ENCODE measurements at regions not wholly inside any gene's neighbourhood (a gene's known extent, or its start where the extent isn't known, plus 50 kb on each side); places are given as distances from the start of the nearest gene placed in this dataset.

- intact Hi-C loops (cut with micrococcal nuclease; ENCODE audit: unreplicated experiment) (no loop called here), in situ Hi-C loops (cut with HindIII; ENCODE audit: extremely low pct_ligation_motif_present, low pct_unique_long_range_greater_than_20kb) (no loop called here)
- H3K27me3 ChIP-seq (ENCODE audit: control insufficient read depth in 1 of 2, insufficient read depth in 2 of 2, low read length in 2 of 2), result peaks cover 0 to 8% of the 10 kb centered on the region in 2 experiments; a peak in 3 of 5 replicates
- H3K9me3 ChIP-seq (ENCODE audit: low read length), result no peaks in the 10 kb centered on the region
- DNase-seq (ENCODE audit: low spot score) (no peak), FAIRE-seq (peak; percentile 56), ATAC-seq (peak; percentile 47)
- ChIA-PET CTCF (ENCODE audit: low intra/inter-chr PET ratio, low total read pairs) (no interaction called here), POLR2A (no interaction called here)
- BruUV-seq (replicated peaks), result no TSS peak
- peak overlapping the region; percentile 35 for H2AFZ ChIP-seq (ENCODE audit: low read length)
- H3K36me3 ChIP-seq (replicated peaks in 1 of 2; ENCODE audit: control insufficient read depth in 1 of 2, insufficient read depth in 2 of 2, low read length in 2 of 2), result no peaks in the 10 kb centered on the region
- peaks cover 63% of the 10 kb centered on the region for H3K4me1 ChIP-seq (ENCODE audit: insufficient read depth, low read length)
- WGBS (ENCODE audit: low lambda C conversion rate), result 42% methylated on average over 12 of the region's 12 CpGs
- H3K27ac ChIP-seq (ENCODE audit: extremely low read length, insufficient read depth, low read length), result no peak overlapping the region
- peak overlapping the region; percentile 55 for H3K4me2 ChIP-seq (ENCODE audit: low read depth, low read length)
- peak overlapping the region; percentile 9; the same call in 1 of the 2 replicates for H3K9ac ChIP-seq (ENCODE audit: insufficient read depth, low read depth, low read length)
- H4K20me1 ChIP-seq (ENCODE audit: insufficient read depth, low read length), result no peaks in the 10 kb centered on the region
- peak overlapping the region in 2 of 3 experiments; percentile 24 to 31; a peak in 2 of 6 replicates for H3K4me3 ChIP-seq (replicated peaks in 1 of 3; ENCODE audit: insufficient read depth in 1 of 3, low read depth in 2 of 3, low read length in 3 of 3)
- no peak for TF ChIP-seq SOX6 (IDR thresholded peaks at IDR 0.05)
- TF ChIP-seq SOX6 (CRISPR knock-in tag; IDR thresholded peaks at IDR 0.05), result peak; percentile 28; the same call in 1 of the 2 replicates
- 0 out of 2 replicates have a peak, but pooled peaks have one; percentile 29 for TF ChIP-seq ZNF232 (CRISPR knock-in tag; IDR thresholded peaks at IDR 0.05; ENCODE audit: borderline replicate concordance)
- TF ChIP-seq ZNF350 (CRISPR knock-in tag; IDR thresholded peaks at IDR 0.05; ENCODE audit: borderline replicate concordance, low read depth), result 0 out of 2 replicates have a peak, but pooled peaks have one; percentile 44
- TF ChIP-seq DDIT3 (CRISPR knock-in tag; IDR thresholded peaks at IDR 0.05), result no peak
- peak; percentile 50; the same call in 1 of the 2 replicates for TF ChIP-seq ZNF670 (CRISPR knock-in tag; IDR thresholded peaks at IDR 0.05; ENCODE audit: borderline replicate concordance)
- TF ChIP-seq UBTF (CRISPR knock-in tag; IDR thresholded peaks at IDR 0.05), result 0 out of 2 replicates have a peak, but pooled peaks have one; percentile 1
- TF ChIP-seq SMAD1 (CRISPR knock-in tag; IDR thresholded peaks at IDR 0.05; ENCODE audit: borderline replicate concordance, low read depth), result 0 out of 2 replicates have a peak, but pooled peaks have one; percentile 21
- no peak for TF ChIP-seq ZFY (CRISPR knock-in tag; IDR thresholded peaks at IDR 0.05)
- TF ChIP-seq ARID5B (CRISPR knock-in tag; IDR thresholded peaks at IDR 0.05), result 0 out of 2 replicates have a peak, but pooled peaks have one; percentile 13
- 0 out of 2 replicates have a peak, but pooled peaks have one; percentile 77 for TF ChIP-seq FOXO4 (CRISPR knock-in tag; conservative IDR thresholded peaks at IDR 0.05)
- no peak for TF ChIP-seq IKZF5 (CRISPR knock-in tag; IDR thresholded peaks at IDR 0.05)
- no peaks in the 10 kb centered on the region for H3K79me2 ChIP-seq (ENCODE audit: insufficient read depth, low read length)
Observed at GRCh38 chr6:167491438-167492099, 166.7 kb downstream of the TTLL2 start.
